CD4-positive, alpha-beta memory T cell (primary cell): ENCODE measurements at regions not wholly inside any gene's neighbourhood (a gene's known extent, or its start where the extent isn't known, plus 50 kb on each side); places are given as distances from the start of the nearest gene placed in this dataset.
"Not testable (repeated sequence)": the region's sequence is repeated elsewhere in the genome, so short reads cannot be mapped to it uniquely, and the experiment has no call there.

Source experiments
- CTCF ChIA-PET: fragments of 350-600 bp; sonication (Branson Sonifier 250); formaldehyde crosslinking; loops from one replicate; lab custom pipeline; 2021; ENCODE audit warnings: inconsistent platforms; ENCODE audit not compliant: partially characterized antibody; lab: Charles Lee
- POLR2A ChIA-PET: fragments of 350-600 bp; sonication (Branson Sonifier 250); formaldehyde crosslinking; loops from one replicate; lab custom pipeline; 2021; ENCODE audit not compliant: partially characterized antibody; lab: Charles Lee
- DNase-seq, 5 donors: peaks; one replicate each; pipeline versions ENCODE4 v3.0.0 to v3.0.0-alpha.2; 2020 to 2022; ENCODE audit warnings: mixed read lengths in 1 of 5
- H3K27ac ChIP-seq: one replicate; pipeline ENCODE4 v1.7.0; 2013; ENCODE audit warnings: low read depth, low read length
- H3K27me3 ChIP-seq: 2 replicates; pipeline ENCODE4 v1.7.0; 2013; ENCODE audit warnings: mild to moderate bottlenecking, low read length, moderate library complexity; ENCODE audit not compliant: insufficient read depth
- H3K36me3 ChIP-seq: 2 replicates; pipeline ENCODE4 v1.7.0; 2013; ENCODE audit warnings: mild to moderate bottlenecking, low read length, moderate library complexity; ENCODE audit not compliant: insufficient read depth
- H3K4me1 ChIP-seq: 2 replicates; pipeline ENCODE4 v1.7.0; 2013; ENCODE audit warnings: mild to moderate bottlenecking, low read length, moderate library complexity; ENCODE audit not compliant: insufficient read depth
- H3K4me3 ChIP-seq, 2 donors: one replicate each; pipeline ENCODE4 v1.7.0; 2013; ENCODE audit warnings: low read length in 2 of 2, mild to moderate bottlenecking in 1 of 2
- H3K9me3 ChIP-seq, 2 donors: one replicate each; pipeline ENCODE4 v1.7.0; 2013; ENCODE audit warnings: low read length in 2 of 2, control low read depth in 1 of 2; ENCODE audit not compliant: control insufficient read depth in 1 of 2
- H3K27ac Mint-ChIP-seq, 7 donors: one replicate each; pipeline ENCODE4 v1.8.0; 2020 to 2021; ENCODE audit warnings: mixed read lengths in 7 of 7, mild to moderate bottlenecking in 6 of 7, inconsistent platforms in 3 of 7, moderate library complexity in 3 of 7
- H3K27me3 Mint-ChIP-seq, 2 donors: one replicate each; pipeline ENCODE4 v1.8.0; 2020 to 2021; ENCODE audit warnings: mixed read lengths in 2 of 2
- H3K36me3 Mint-ChIP-seq, 2 donors: one replicate each; pipeline ENCODE4 v1.8.0; 2020 to 2021; ENCODE audit warnings: mixed read lengths in 2 of 2, inconsistent platforms in 1 of 2, mild to moderate bottlenecking in 1 of 2
- H3K4me1 Mint-ChIP-seq, 4 donors: one replicate each; pipeline ENCODE4 v1.8.0; 2020 to 2021; ENCODE audit warnings: mixed read lengths in 4 of 4, mild to moderate bottlenecking in 1 of 4
- H3K4me3 Mint-ChIP-seq, 8 donors: one replicate each; pipeline ENCODE4 v1.8.0; 2020 to 2021; ENCODE audit warnings: mixed read lengths in 8 of 8, mild to moderate bottlenecking in 7 of 8, moderate library complexity in 6 of 8, inconsistent platforms in 3 of 8
- H3K9me3 Mint-ChIP-seq, 8 donors: one replicate each; pipeline ENCODE4 v1.8.0; 2020 to 2021; ENCODE audit warnings: mixed read lengths in 8 of 8, mild to moderate bottlenecking in 5 of 8, inconsistent platforms in 3 of 8, moderate library complexity in 1 of 8
- intact Hi-C: fragments of 100-400 bp; cut with micrococcal nuclease; formaldehyde crosslinking; loops from one replicate; pipeline ENCODE4 v1.15.1; 2023

DNA sequence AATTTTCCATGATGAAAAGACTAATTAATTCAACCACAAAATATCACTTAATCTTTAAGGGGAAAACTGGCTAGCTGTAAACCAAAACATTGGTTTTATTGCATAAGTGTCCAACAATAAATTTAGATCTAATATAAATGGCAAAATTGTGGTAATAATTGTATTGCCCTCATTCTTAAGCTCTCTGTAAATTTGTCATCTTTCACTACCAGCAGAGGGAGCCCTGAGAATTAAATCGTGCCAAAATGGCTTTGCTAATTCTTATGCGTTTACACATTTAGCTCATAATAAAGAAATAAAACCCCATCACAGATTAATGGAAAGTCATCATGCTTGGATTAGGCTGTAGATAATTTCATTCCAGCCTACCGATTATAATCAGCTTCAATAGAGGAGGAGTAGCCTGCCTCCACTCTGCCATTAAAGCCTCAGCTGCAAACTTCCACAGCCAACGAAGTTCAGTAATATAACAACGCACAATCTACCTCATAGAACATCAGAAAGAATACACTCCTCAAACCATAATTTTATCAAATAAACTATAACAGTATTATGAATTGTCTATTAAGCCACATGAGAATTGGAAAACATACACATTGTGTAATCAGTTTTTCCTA is 70.0 kb upstream of the ATP5MC3 start:
- H3K9me3 Mint-ChIP-seq = peaks cover 0 to 3% (median 0%) of the 10 kb centered on the region in 8 donors
- no peak overlapping the region for H3K27ac Mint-ChIP-seq
- no peak overlapping the region for H3K27ac ChIP-seq
- DNase-seq = peak in 3 of 5 donors; percentile 8 to 27 (median 10)
- H3K27me3 Mint-ChIP-seq = peaks cover 10 to 11% of the 10 kb centered on the region in 2 donors
- H3K36me3 Mint-ChIP-seq = no peaks in the 10 kb centered on the region
- H3K9me3 ChIP-seq = no peaks in the 10 kb centered on the region
- intact Hi-C loops = no loop called here
- H3K4me3 ChIP-seq = no peak overlapping the region
- POLR2A ChIA-PET = no interaction called here
- H3K4me1 Mint-ChIP-seq = peaks cover 0 to 4% (median 2%) of the 10 kb centered on the region in 4 donors
- H3K27me3 ChIP-seq = no peaks in the 10 kb centered on the region
- no peak overlapping the region for H3K4me3 Mint-ChIP-seq
- no peaks in the 10 kb centered on the region for H3K36me3 ChIP-seq
- H3K4me1 ChIP-seq = no peaks in the 10 kb centered on the region
- CTCF ChIA-PET = interaction anchor here (0.6 to 3.9 kb wide), 22 partner anchors 9 to 846 kb away, joined by 3 to 30 read pairs (median 4); no protein-coding TSS in a partner anchor

DNA sequence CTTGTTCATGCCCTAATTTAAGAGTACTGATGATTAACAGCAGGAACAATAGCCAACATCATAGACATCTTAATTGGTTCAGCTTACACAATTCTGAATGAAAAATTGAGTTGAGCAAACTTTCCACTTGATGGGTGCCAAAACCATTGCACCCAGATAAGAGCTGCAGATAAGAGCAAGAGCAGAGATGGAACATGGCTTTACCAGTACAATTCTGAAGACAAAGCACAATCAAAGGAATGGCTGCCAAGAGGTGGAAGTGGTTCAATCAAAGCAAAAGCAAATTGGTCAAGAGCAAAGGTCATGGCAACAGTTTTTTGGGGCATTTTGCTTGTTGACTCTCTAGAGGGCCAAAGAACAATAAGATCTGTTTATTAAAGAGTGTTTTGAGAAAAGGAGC is 65.6 kb upstream of the ATP5MC3 start:
- intact Hi-C loops = no loop called here
- CTCF ChIA-PET = no interaction called here
- no peaks in the 10 kb centered on the region for H3K4me1 ChIP-seq
- H3K9me3 ChIP-seq = no peaks in the 10 kb centered on the region
- no peak overlapping the region for H3K4me3 ChIP-seq
- Mint-ChIP-seq H3K4me1 (peaks cover 0 to 4% (median 2%) of the 10 kb centered on the region in 4 donors), H3K4me3 (no peak overlapping the region), H3K9me3 (no peaks in the 10 kb centered on the region), H3K27me3 (peaks cover 10% of the 10 kb centered on the region in 2 donors), H3K36me3 (no peaks in the 10 kb centered on the region), H3K27ac (no peak overlapping the region)
- POLR2A ChIA-PET = no interaction called here
- H3K27me3 ChIP-seq = no peaks in the 10 kb centered on the region
- no peak overlapping the region for H3K27ac ChIP-seq
- no peaks in the 10 kb centered on the region for H3K36me3 ChIP-seq
- no peak for DNase-seq

GRCh38 chr2:175244697-175245096 is 63.2 kb upstream of the ATP5MC3 start:
- Mint-ChIP-seq H3K4me1 (peaks cover 0 to 4% (median 2%) of the 10 kb centered on the region in 4 donors), H3K36me3 (no peaks in the 10 kb centered on the region), H3K4me3 (no peak overlapping the region), H3K27ac (no peak overlapping the region), H3K27me3 (peaks cover 16 to 23% of the 10 kb centered on the region in 2 donors), H3K9me3 (peaks cover 0 to 4% (median 2%) of the 10 kb centered on the region in 8 donors)
- no peak overlapping the region for H3K27ac ChIP-seq
- POLR2A ChIA-PET = no interaction called here
- no peak overlapping the region for H3K4me3 ChIP-seq
- H3K27me3 ChIP-seq = no peaks in the 10 kb centered on the region
- H3K9me3 ChIP-seq = no peaks in the 10 kb centered on the region
- CTCF ChIA-PET = no interaction called here
- DNase-seq = no peak
- no peaks in the 10 kb centered on the region for H3K4me1 ChIP-seq
- no peaks in the 10 kb centered on the region for H3K36me3 ChIP-seq
- intact Hi-C loops = no loop called here

DNA sequence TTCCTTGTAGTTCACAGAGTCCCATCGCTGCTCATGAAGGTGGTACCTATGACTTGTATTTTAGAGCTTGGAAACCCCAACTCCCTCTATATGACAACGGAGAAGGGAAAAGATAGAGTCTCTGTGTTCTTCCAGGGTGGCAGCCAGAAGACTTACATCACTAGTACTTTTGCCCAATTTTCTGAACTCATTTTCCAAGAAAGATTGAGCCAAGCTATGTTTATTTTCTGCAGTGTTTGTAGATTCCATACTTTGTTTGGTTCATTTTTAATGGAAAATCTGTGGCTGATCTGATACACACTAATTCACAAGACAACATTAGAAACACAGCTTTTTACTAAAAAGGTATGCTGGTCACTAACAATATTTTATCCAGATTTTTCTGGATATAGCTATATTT is 60.2 kb upstream of the ATP5MC3 start:
- intact Hi-C loops = no loop called here
- H3K36me3 Mint-ChIP-seq = no peaks in the 10 kb centered on the region
- H3K4me3 ChIP-seq = no peak overlapping the region
- DNase-seq = no peak
- ChIA-PET CTCF (interaction anchor here (2.6 kb wide), 1 partner anchor 10 kb away, joined by 17 read pairs; no protein-coding TSS in a partner anchor), POLR2A (no interaction called here)
- no peaks in the 10 kb centered on the region for H3K4me1 ChIP-seq
- H3K27ac Mint-ChIP-seq = no peak overlapping the region
- H3K9me3 ChIP-seq = no peaks in the 10 kb centered on the region
- H3K4me1 Mint-ChIP-seq = no peaks in the 10 kb centered on the region
- H3K27me3 ChIP-seq = no peaks in the 10 kb centered on the region
- no peak overlapping the region for H3K27ac ChIP-seq
- H3K27me3 Mint-ChIP-seq = peaks cover 10 to 25% of the 10 kb centered on the region in 2 donors
- H3K36me3 ChIP-seq = no peaks in the 10 kb centered on the region
- peaks cover 3 to 15% (median 8%) of the 10 kb centered on the region in 8 donors for H3K9me3 Mint-ChIP-seq
- H3K4me3 Mint-ChIP-seq = no peak overlapping the region

- H3K9me3 ChIP-seq, POLR2A ChIA-PET, H3K27ac Mint-ChIP-seq, H3K4me1 Mint-ChIP-seq, H3K4me3 ChIP-seq, H3K4me3 Mint-ChIP-seq, H3K36me3 ChIP-seq, intact Hi-C loops, DNase-seq, H3K27me3 ChIP-seq, H3K27ac ChIP-seq, H3K36me3 Mint-ChIP-seq, H3K4me1 ChIP-seq: not testable (repeated sequence)
- Mint-ChIP-seq H3K9me3 (peaks cover 3 to 15% (median 8%) of the 10 kb centered on the region in 8 donors), H3K27me3 (peaks cover 13 to 27% of the 10 kb centered on the region in 2 donors)
- CTCF ChIA-PET = interaction anchor here (2.6 kb wide), 1 partner anchor 12 kb away, joined by 17 read pairs; no protein-coding TSS in a partner anchor
These were observed 58.5 kb upstream of the ATP5MC3 start for GRCh38 chr2:175240033-175240432.

GRCh38 chr2:175236930-175237329 is 55.4 kb upstream of the ATP5MC3 start:
- Mint-ChIP-seq H3K27ac (no peak overlapping the region), H3K9me3 (peaks cover 3 to 15% (median 8%) of the 10 kb centered on the region in 8 donors), H3K4me3 (no peak overlapping the region), H3K4me1 (no peaks in the 10 kb centered on the region), H3K36me3 (no peaks in the 10 kb centered on the region), H3K27me3 (peaks cover 8 to 17% of the 10 kb centered on the region in 2 donors)
- no peak overlapping the region for H3K4me3 ChIP-seq
- H3K4me1 ChIP-seq = no peaks in the 10 kb centered on the region
- intact Hi-C loops = no loop called here
- DNase-seq = no peak
- no peaks in the 10 kb centered on the region for H3K9me3 ChIP-seq
- no peaks in the 10 kb centered on the region for H3K27me3 ChIP-seq
- H3K36me3 ChIP-seq = no peaks in the 10 kb centered on the region
- ChIA-PET POLR2A (no interaction called here), CTCF (no interaction called here)
- H3K27ac ChIP-seq = no peak overlapping the region

- ChIA-PET CTCF (interaction anchor here (1.1 to 1.3 kb wide), 2 partner anchors 8 to 16 kb away, joined by 3 to 10 read pairs; no protein-coding TSS in a partner anchor), POLR2A (no interaction called here)
- Histone ChIP-seq H3K9me3 (no peaks in the 10 kb centered on the region), H3K4me3 (no peak overlapping the region), H3K4me1 (no peaks in the 10 kb centered on the region), H3K27ac (no peak overlapping the region), H3K27me3 (no peaks in the 10 kb centered on the region), H3K36me3 (no peaks in the 10 kb centered on the region)
- H3K9me3 Mint-ChIP-seq = peaks cover 3 to 12% (median 6%) of the 10 kb centered on the region in 8 donors
- H3K4me1 Mint-ChIP-seq = no peaks in the 10 kb centered on the region
- H3K27ac Mint-ChIP-seq = no peak overlapping the region
- peaks cover 3 to 7% of the 10 kb centered on the region in 2 donors for H3K27me3 Mint-ChIP-seq
- intact Hi-C loops = no loop called here
- H3K36me3 Mint-ChIP-seq = no peaks in the 10 kb centered on the region
- no peak overlapping the region for H3K4me3 Mint-ChIP-seq
- no peak for DNase-seq
These were observed 53.1 kb upstream of the ATP5MC3 start for GRCh38 chr2:175234650-175235049.
